ENCODE measurements at regions not wholly inside any gene's neighbourhood (a gene's known extent, or its start where the extent isn't known, plus 50 kb on each side); places are given as distances from the start of the nearest gene placed in this dataset.

GRCh38 chr4:25547343-25547742, 108.3 kb upstream of the SLC34A2 start:
- no peak for TF ChIP-seq CTCF (IDR thresholded peaks at IDR 0.05; ENCODE audit: control insufficient read depth, extremely low read depth, insufficient read depth)
- no peak for DNase-seq (ENCODE audit: low read depth)
- H3K4me3 ChIP-seq (ENCODE audit: low read depth, low read length) = no peak overlapping the region

GRCh38 chr4:25549413-25549812, 106.2 kb upstream of the SLC34A2 start:
- TF ChIP-seq CTCF (IDR thresholded peaks at IDR 0.05; ENCODE audit: control insufficient read depth, extremely low read depth, insufficient read depth) = no peak

GRCh38 chr4:25550376-25551030, 105.1 kb upstream of the SLC34A2 start:
- H3K4me3 ChIP-seq (ENCODE audit: low read depth, low read length) = no peak overlapping the region
- no peak for DNase-seq (ENCODE audit: low read depth)
- TF ChIP-seq CTCF (IDR thresholded peaks at IDR 0.05; ENCODE audit: control insufficient read depth, extremely low read depth, insufficient read depth) = no peak

More at GRCh38 chr4:25549413-25549812, 106.2 kb upstream of the SLC34A2 start:
- DNase-seq (ENCODE audit: low read depth) = no peak
- no peak overlapping the region for H3K4me3 ChIP-seq (ENCODE audit: low read depth, low read length)

- no peak for TF ChIP-seq CTCF (IDR thresholded peaks at IDR 0.05; ENCODE audit: control insufficient read depth, extremely low read depth, insufficient read depth)
- H3K4me3 ChIP-seq (ENCODE audit: low read depth, low read length) = no peak overlapping the region
- DNase-seq (ENCODE audit: low read depth) = peak; percentile 31
Observed at GRCh38 chr4:25551605-25552004, 104.0 kb upstream of the SLC34A2 start.

GRCh38 chr4:25552580-25553271, 102.9 kb upstream of the SLC34A2 start:
- peak; percentile 62 for DNase-seq (ENCODE audit: low read depth)
- H3K4me3 ChIP-seq (ENCODE audit: low read depth, low read length) = no peak overlapping the region
- no peak for TF ChIP-seq CTCF (IDR thresholded peaks at IDR 0.05; ENCODE audit: control insufficient read depth, extremely low read depth, insufficient read depth)

GRCh38 chr4:25559508-25559907, 96.1 kb upstream of the SLC34A2 start:
- TF ChIP-seq CTCF (IDR thresholded peaks at IDR 0.05; ENCODE audit: control insufficient read depth, extremely low read depth, insufficient read depth) = no peak
- DNase-seq (ENCODE audit: low read depth) = no peak

More at GRCh38 chr4:25559508-25559907, 96.1 kb upstream of the SLC34A2 start:
- no peak overlapping the region for H3K4me3 ChIP-seq (ENCODE audit: low read depth, low read length)

All from LNCaP clone FGC (cell line).